ENCODE measurements at regions not wholly inside any gene's neighbourhood (a gene's known extent, or its start where the extent isn't known, plus 50 kb on each side); places are given as distances from the start of the nearest gene placed in this dataset.

- no peak for TF ChIP-seq CTCF (IDR thresholded peaks at IDR 0.05; ENCODE audit: insufficient read depth, low read depth, low read length, missing control alignments)
- no peak overlapping the region for H3K4me3 ChIP-seq (ENCODE audit: low read length)
- no peak for DNase-seq (ENCODE audit: low read depth)
Observed at GRCh38 chr14:48586099-48586498, 910.7 kb upstream of the MDGA2 start.

- DNase-seq (ENCODE audit: low read depth), result peak; percentile 56
- no peak overlapping the region for H3K4me3 ChIP-seq (ENCODE audit: low read length)
- no peak for TF ChIP-seq CTCF (IDR thresholded peaks at IDR 0.05; ENCODE audit: insufficient read depth, low read depth, low read length, missing control alignments)
Observed at GRCh38 chr14:48584031-48584430, 908.6 kb upstream of the MDGA2 start.

DNA sequence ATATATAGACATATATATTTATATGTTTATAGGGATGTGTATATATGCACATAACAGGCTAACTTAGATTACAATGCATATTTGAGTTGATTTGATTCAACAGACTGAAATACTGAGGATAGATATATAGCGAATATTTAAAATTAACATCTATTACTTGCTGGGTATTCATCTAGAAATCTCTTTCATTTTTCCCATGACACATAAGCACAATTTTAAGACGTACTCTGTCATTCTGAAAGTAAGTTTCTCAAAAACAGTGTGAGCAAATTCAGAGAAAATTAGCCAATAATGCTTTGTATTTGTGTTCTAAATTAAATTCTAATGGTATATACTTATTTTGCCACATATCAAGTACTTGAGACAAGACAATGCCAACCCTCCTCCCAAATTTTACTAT is 907.5 kb upstream of the MDGA2 start:
- no peak for TF ChIP-seq CTCF (IDR thresholded peaks at IDR 0.05; ENCODE audit: insufficient read depth, low read depth, low read length, missing control alignments)

DNA sequence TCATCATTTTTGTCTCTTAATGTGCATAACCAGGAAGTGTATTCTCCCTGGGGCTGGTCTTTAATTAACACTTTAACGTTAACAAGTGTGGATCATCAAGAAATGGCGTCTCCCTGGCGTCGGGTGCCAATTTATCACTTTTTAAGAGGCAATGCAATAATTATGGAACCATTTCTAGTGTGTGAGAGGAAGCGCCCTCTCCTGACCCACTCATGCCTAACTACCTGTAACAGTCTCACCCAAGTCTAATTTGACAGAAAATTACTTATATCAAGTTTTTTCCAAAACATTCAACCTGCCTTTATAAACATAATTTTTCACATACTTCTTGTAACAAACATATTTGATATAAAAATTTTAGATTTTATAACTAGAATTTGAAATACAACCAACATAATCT is 905.3 kb upstream of the MDGA2 start:
- no peak overlapping the region for H3K4me3 ChIP-seq (ENCODE audit: low read length)
- DNase-seq (ENCODE audit: low read depth), result no peak
- no peak for TF ChIP-seq CTCF (IDR thresholded peaks at IDR 0.05; ENCODE audit: insufficient read depth, low read depth, low read length, missing control alignments)

More for the DNA sequence above, 907.5 kb upstream of the MDGA2 start:
- H3K4me3 ChIP-seq (ENCODE audit: low read length), result no peak overlapping the region
- DNase-seq (ENCODE audit: low read depth), result no peak

- no peak for TF ChIP-seq CTCF (IDR thresholded peaks at IDR 0.05; ENCODE audit: insufficient read depth, low read depth, low read length, missing control alignments)
- H3K4me3 ChIP-seq (ENCODE audit: low read length), result no peak overlapping the region
Observed at GRCh38 chr14:48575772-48576171, 900.4 kb upstream of the MDGA2 start.

DNA sequence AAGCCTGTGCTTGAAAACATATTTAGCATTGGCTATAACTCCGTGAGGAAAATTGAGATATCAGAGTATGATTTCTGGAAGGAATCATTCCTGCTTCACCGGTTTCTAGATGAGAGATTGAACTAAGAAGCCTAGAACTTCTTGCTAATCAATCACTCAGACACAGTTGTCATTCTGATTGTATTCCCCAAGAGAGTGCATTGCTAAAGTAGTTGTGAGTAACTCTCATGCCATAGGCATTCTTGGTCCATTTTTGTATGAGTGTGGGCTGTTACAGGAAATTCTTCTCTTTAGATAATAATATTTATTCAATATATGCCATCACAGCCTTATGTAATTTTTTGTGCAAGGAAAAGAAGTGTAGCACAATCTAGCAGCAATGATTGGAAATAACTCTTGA is 893.3 kb upstream of the MDGA2 start:
- no peak for TF ChIP-seq CTCF (IDR thresholded peaks at IDR 0.05; ENCODE audit: insufficient read depth, low read depth, low read length, missing control alignments)
- DNase-seq (ENCODE audit: low read depth), result peak; percentile 59
- no peak overlapping the region for H3K4me3 ChIP-seq (ENCODE audit: low read length)

More at GRCh38 chr14:48575772-48576171, 900.4 kb upstream of the MDGA2 start:
- no peak for DNase-seq (ENCODE audit: low read depth)

- TF ChIP-seq CTCF (IDR thresholded peaks at IDR 0.05; ENCODE audit: insufficient read depth, low read depth, low read length, missing control alignments), result no peak
Observed at GRCh38 chr14:48568252-48568651, 892.8 kb upstream of the MDGA2 start.

More at GRCh38 chr14:48568252-48568651, 892.8 kb upstream of the MDGA2 start:
- no peak for DNase-seq (ENCODE audit: low read depth)
- no peak overlapping the region for H3K4me3 ChIP-seq (ENCODE audit: low read length)

Data from epithelial cell of esophagus (primary cell).